ENCODE measurements at regions not wholly inside any gene's neighbourhood (a gene's known extent, or its start where the extent isn't known, plus 50 kb on each side); places are given as distances from the start of the nearest gene placed in this dataset.
A peak's percentile ranks its signal among the peaks of the same experiment; 100 is the strongest.

DNA sequence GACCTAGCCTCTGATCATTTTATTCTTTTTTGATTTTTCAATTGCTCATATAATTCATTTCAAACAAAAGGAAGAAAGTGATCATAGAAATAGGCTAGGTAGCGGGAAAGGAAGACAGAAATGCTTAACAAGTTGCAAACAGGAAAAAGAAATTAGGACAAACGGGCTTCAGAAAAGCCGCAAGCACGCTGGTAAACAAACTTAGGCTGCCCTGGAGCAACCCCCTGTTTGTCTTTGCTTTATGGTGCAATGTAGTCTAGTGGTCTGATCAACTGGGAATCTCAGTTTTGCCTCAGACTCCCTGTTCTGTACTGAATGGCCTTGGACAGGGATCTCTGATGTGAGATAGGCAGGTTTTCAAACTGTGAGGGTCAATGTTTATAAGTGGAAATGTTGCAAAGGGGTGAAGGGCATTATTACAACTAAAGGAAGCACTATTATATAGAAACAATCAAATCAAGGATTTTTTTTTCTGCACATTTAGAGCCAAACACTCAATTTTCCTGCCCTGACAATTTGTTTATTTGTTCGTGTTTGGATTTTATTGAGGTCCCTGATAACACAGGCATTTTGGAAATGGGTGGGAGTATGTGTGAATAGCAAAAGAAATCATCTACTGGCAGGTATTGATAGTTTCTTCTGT, 146.8 kb upstream of the NRIP1 start (continued):
- TF ChIP-seq KLF11 (CRISPR knock-in tag; IDR thresholded peaks at IDR 0.05), result no peak
- TF ChIP-seq CCAR2 (optimal IDR thresholded peaks at IDR 0.05; ENCODE audit: low read depth, low read length), result no peak
- TF ChIP-seq ZNF616 (CRISPR knock-in tag; IDR thresholded peaks at IDR 0.05; ENCODE audit: low read depth), result no peak
- TF ChIP-seq ZNF746 (CRISPR knock-in tag; IDR thresholded peaks at IDR 0.05), result peak; percentile 87
- peak; percentile 81; the same call in 1 of the 2 replicates for TF ChIP-seq ZNF232 (CRISPR knock-in tag; IDR thresholded peaks at IDR 0.05; ENCODE audit: borderline replicate concordance)
- TF ChIP-seq, protein P1, sequence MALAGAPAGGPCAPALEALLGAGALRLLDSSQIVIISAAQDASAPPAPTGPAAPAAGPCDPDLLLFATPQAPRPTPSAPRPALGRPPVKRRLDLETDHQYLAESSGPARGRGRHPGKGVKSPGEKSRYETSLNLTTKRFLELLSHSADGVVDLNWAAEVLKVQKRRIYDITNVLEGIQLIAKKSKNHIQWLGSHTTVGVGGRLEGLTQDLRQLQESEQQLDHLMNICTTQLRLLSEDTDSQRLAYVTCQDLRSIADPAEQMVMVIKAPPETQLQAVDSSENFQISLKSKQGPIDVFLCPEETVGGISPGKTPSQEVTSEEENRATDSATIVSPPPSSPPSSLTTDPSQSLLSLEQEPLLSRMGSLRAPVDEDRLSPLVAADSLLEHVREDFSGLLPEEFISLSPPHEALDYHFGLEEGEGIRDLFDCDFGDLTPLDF (CRISPR knock-in tag; IDR thresholded peaks at IDR 0.05), result no peak
- TF ChIP-seq PHF20 (CRISPR knock-in tag; IDR thresholded peaks at IDR 0.05), result no peak
- no peak for TF ChIP-seq KDM5B (CRISPR knock-in tag; IDR thresholded peaks at IDR 0.05; ENCODE audit: borderline replicate concordance)
- TF ChIP-seq ZNF546 (CRISPR knock-in tag; conservative IDR thresholded peaks at IDR 0.05), result no peak
- no peak for TF ChIP-seq ZKSCAN5 (CRISPR knock-in tag; IDR thresholded peaks at IDR 0.05)
- no peak for TF ChIP-seq NFE2 (CRISPR knock-in tag; IDR thresholded peaks at IDR 0.05)
- no peak for TF ChIP-seq ZNF460 (CRISPR knock-in tag; IDR thresholded peaks at IDR 0.05; ENCODE audit: borderline replicate concordance)
- TF ChIP-seq KMT2B (CRISPR knock-in tag; IDR thresholded peaks at IDR 0.05), result peak; percentile 49; the same call in 1 of the 2 replicates
- TF ChIP-seq ZFP62 (CRISPR knock-in tag; IDR thresholded peaks at IDR 0.05), result no peak
- no peak for TF ChIP-seq ATF7-NPFF (CRISPR knock-in tag; IDR thresholded peaks at IDR 0.05; ENCODE audit: low read depth)
- TF ChIP-seq ZBTB20 (CRISPR knock-in tag; IDR thresholded peaks at IDR 0.05; ENCODE audit: borderline replicate concordance, low read depth), result peak; percentile 87; the same call in 1 of the 2 replicates
- TF ChIP-seq, protein P2, sequence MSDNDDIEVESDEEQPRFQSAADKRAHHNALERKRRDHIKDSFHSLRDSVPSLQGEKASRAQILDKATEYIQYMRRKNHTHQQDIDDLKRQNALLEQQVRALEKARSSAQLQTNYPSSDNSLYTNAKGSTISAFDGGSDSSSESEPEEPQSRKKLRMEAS (IDR thresholded peaks at IDR 0.05), result peak; percentile 67
- TF ChIP-seq MBNL3 (CRISPR knock-in tag; conservative IDR thresholded peaks at IDR 0.05), result no peak
- TF ChIP-seq SRSF1 (optimal IDR thresholded peaks at IDR 0.05; ENCODE audit: low read depth, low read length), result no peak
- no peak for TF ChIP-seq ZNF225 (CRISPR knock-in tag; IDR thresholded peaks at IDR 0.05)
- TF ChIP-seq ZNF101 (CRISPR knock-in tag; IDR thresholded peaks at IDR 0.05; ENCODE audit: borderline replicate concordance, low read depth), result no peak
- no peak for TF ChIP-seq CBX1 (IDR thresholded peaks at IDR 0.05; ENCODE audit: low read depth)
- no peak for TF ChIP-seq IRX3 (CRISPR knock-in tag; IDR thresholded peaks at IDR 0.05; ENCODE audit: borderline replicate concordance, low read depth)
- TF ChIP-seq ZNF563 (CRISPR knock-in tag; IDR thresholded peaks at IDR 0.05), result no peak
- TF ChIP-seq, protein P3, sequence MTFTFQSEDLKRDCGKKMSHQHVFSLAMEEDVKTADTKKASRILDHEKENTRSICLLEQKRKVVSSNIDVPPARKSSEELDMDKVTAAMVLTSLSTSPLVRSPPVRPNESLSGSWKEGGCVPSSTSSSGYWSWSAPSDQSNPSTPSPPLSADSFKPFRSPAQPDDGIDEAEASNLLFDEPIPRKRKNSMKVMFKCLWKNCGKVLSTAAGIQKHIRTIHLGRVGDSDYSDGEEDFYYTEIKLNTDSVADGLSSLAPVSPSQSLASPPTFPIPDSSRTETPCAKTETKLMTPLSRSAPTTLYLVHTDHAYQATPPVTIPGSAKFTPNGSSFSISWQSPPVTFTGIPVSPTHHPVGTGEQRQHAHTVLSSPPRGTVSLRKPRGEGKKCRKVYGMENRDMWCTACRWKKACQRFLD (CRISPR knock-in tag; IDR thresholded peaks at IDR 0.05; ENCODE audit: borderline replicate concordance), result no peak
- no peak for TF ChIP-seq POLR2A (IDR thresholded peaks at IDR 0.05; ENCODE audit: insufficient read depth in 1 of 2, low read depth in 2 of 2, low read length in 2 of 2)
- no peak for TF ChIP-seq GZF1 (CRISPR knock-in tag; IDR thresholded peaks at IDR 0.05)
- TF ChIP-seq, protein P4, sequence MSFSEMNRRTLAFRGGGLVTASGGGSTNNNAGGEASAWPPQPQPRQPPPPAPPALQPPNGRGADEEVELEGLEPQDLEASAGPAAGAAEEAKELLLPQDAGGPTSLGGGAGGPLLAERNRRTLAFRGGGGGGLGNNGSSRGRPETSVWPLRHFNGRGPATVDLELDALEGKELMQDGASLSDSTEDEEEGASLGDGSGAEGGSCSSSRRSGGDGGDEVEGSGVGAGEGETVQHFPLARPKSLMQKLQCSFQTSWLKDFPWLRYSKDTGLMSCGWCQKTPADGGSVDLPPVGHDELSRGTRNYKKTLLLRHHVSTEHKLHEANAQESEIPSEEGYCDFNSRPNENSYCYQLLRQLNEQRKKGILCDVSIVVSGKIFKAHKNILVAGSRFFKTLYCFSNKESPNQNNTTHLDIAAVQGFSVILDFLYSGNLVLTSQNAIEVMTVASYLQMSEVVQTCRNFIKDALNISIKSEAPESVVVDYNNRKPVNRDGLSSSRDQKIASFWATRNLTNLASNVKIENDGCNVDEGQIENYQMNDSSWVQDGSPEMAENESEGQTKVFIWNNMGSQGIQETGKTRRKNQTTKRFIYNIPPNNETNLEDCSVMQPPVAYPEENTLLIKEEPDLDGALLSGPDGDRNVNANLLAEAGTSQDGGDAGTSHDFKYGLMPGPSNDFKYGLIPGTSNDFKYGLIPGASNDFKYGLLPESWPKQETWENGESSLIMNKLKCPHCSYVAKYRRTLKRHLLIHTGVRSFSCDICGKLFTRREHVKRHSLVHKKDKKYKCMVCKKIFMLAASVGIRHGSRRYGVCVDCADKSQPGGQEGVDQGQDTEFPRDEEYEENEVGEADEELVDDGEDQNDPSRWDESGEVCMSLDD (CRISPR knock-in tag; IDR thresholded peaks at IDR 0.05; ENCODE audit: borderline replicate concordance), result peak; percentile 56; the same call in 1 of the 2 replicates
